Adrenal gland (tissue), 5 donors: ENCODE measurements at regions not wholly inside any gene's neighbourhood (a gene's known extent, or its start where the extent isn't known, plus 50 kb on each side); places are given as distances from the start of the nearest gene placed in this dataset.

Source experiments
- POLR2A ChIP-seq, 2 donors: fragments of 450-650 bp; IDR thresholded peaks; one replicate each; pipeline ENCODE4 v1.6.1; 2017; ENCODE audit warnings: antibody characterized with exemption in 2 of 2, mild to moderate bottlenecking in 2 of 2, moderate library complexity in 1 of 2
- TF ChIP-seq, protein P1 (sequence below), 6 experiments: fragments of 450-650 bp in 4 of 6; fragments of 200-600 bp in 2 of 6; sonication (generic) in 1 of 6; IDR thresholded peaks; 1 replicate in 5 of 6; 2 replicates in 1 of 6; pipeline versions ENCODE4 v1.5.1 to v1.8.0; 2016 to 2021; ENCODE audit warnings: antibody characterized with exemption in 6 of 6, mild to moderate bottlenecking in 2 of 6, moderate library complexity in 1 of 6
- donor health status: DM: no; HTN: no; CAD: no.

DNA sequence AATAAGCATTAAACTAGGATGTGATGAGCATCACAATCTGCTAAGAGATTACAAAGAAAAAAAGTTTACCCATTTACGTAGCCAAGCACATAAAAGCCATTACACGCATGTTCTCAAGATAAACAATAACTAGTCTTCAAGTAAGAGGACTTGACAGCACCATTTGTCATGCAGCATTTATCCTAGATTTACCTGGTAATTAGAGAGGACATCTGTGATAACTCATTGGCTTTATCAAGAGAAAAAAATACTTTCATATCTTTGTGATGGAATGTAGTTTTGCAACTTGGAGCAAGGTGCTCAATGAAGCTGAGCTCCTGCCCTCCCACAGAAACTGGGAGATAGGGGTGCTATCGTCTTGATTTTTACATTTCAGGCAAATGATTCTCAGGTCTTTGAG is 1023.7 kb downstream of the FSCB start:
- TF ChIP-seq POLR2A (IDR thresholded peaks at IDR 0.05): no peak
- TF ChIP-seq, protein P1, sequence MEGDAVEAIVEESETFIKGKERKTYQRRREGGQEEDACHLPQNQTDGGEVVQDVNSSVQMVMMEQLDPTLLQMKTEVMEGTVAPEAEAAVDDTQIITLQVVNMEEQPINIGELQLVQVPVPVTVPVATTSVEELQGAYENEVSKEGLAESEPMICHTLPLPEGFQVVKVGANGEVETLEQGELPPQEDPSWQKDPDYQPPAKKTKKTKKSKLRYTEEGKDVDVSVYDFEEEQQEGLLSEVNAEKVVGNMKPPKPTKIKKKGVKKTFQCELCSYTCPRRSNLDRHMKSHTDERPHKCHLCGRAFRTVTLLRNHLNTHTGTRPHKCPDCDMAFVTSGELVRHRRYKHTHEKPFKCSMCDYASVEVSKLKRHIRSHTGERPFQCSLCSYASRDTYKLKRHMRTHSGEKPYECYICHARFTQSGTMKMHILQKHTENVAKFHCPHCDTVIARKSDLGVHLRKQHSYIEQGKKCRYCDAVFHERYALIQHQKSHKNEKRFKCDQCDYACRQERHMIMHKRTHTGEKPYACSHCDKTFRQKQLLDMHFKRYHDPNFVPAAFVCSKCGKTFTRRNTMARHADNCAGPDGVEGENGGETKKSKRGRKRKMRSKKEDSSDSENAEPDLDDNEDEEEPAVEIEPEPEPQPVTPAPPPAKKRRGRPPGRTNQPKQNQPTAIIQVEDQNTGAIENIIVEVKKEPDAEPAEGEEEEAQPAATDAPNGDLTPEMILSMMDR (IDR thresholded peaks at IDR 0.05): no peak
